ENCODE measurements at regions not wholly inside any gene's neighbourhood (a gene's known extent, or its start where the extent isn't known, plus 50 kb on each side); places are given as distances from the start of the nearest gene placed in this dataset.

- no peak for ATAC-seq
- Histone ChIP-seq H3K4me1 (no peaks in the 10 kb centered on the region), H3K9me3 (peaks cover 0 to 6% (median 0%) of the 10 kb centered on the region in 11 donors), H3K4me3 (no peak overlapping the region), H3K27me3 (peaks cover 0 to 4% (median 0%) of the 10 kb centered on the region in 7 donors), H3K27ac (no peak overlapping the region), H3K36me3 (no peaks in the 10 kb centered on the region)
- no peak for DNase-seq
- WGBS, 2 donors: 87 to 89% methylated on average over 4 of the region's 4 CpGs
- TF ChIP-seq, protein P1, sequence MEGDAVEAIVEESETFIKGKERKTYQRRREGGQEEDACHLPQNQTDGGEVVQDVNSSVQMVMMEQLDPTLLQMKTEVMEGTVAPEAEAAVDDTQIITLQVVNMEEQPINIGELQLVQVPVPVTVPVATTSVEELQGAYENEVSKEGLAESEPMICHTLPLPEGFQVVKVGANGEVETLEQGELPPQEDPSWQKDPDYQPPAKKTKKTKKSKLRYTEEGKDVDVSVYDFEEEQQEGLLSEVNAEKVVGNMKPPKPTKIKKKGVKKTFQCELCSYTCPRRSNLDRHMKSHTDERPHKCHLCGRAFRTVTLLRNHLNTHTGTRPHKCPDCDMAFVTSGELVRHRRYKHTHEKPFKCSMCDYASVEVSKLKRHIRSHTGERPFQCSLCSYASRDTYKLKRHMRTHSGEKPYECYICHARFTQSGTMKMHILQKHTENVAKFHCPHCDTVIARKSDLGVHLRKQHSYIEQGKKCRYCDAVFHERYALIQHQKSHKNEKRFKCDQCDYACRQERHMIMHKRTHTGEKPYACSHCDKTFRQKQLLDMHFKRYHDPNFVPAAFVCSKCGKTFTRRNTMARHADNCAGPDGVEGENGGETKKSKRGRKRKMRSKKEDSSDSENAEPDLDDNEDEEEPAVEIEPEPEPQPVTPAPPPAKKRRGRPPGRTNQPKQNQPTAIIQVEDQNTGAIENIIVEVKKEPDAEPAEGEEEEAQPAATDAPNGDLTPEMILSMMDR (IDR thresholded peaks at IDR 0.05): no peak
- intact Hi-C loops (cut with DNase I): no loop called here
These were observed 80.0 kb upstream of the TRIO start for GRCh38 chr5:14063138-14063537.

- intact Hi-C loops (cut with DNase I): no loop called here
- H3K9me3 ChIP-seq: peaks cover 0 to 6% (median 0%) of the 10 kb centered on the region in 11 donors
- DNase-seq: no peak
- H3K27ac ChIP-seq: no peak overlapping the region
- 75 to 84% methylated on average over 2 of the region's 2 CpGs for WGBS, 2 donors
- no peaks in the 10 kb centered on the region for H3K4me1 ChIP-seq
- no peaks in the 10 kb centered on the region for H3K36me3 ChIP-seq
- ATAC-seq: no peak
- H3K4me3 ChIP-seq: no peak overlapping the region
- TF ChIP-seq, protein P1 (IDR thresholded peaks at IDR 0.05): no peak
- H3K27me3 ChIP-seq: peaks cover 0 to 4% (median 0%) of the 10 kb centered on the region in 7 donors
These were observed 81.0 kb upstream of the TRIO start for GRCh38 chr5:14062178-14062577.

DNA sequence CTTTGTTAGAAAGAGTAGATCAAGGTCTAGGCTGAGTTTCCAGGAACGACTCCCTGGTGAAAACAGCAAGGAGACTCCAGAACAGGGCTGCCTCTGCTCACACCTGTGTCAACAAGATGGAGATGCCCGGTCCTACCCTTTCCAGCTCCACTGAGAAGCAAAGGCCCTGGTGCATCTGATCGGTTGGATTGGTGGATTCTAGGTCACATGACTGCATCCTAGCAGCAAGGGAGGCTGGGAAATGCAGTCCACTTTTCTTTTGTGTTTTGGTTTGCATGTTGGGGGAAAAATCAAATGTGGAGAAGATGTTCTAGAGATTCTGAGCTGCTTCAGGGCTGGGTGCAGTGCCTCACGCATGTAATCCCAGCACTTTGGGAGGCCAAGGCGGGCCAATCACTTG lies 82.0 kb upstream of the TRIO start:
- no peak for ATAC-seq
- no peak overlapping the region for H3K4me3 ChIP-seq
- DNase-seq: no peak
- no peaks in the 10 kb centered on the region for H3K4me1 ChIP-seq
- no peaks in the 10 kb centered on the region for H3K36me3 ChIP-seq
- peaks cover 0 to 6% (median 0%) of the 10 kb centered on the region in 11 donors for H3K9me3 ChIP-seq
- H3K27me3 ChIP-seq: no peaks in the 10 kb centered on the region
- 90 to 91% methylated on average over 5 of the region's 5 CpGs for WGBS, 2 donors
- H3K27ac ChIP-seq: no peak overlapping the region
- TF ChIP-seq, protein P1 (IDR thresholded peaks at IDR 0.05): no peak
- intact Hi-C loops (cut with DNase I): no loop called here

GRCh38 chr5:14060218-14060617 lies 82.9 kb upstream of the TRIO start:
- intact Hi-C loops (cut with DNase I): no loop called here
- Histone ChIP-seq H3K27me3 (no peaks in the 10 kb centered on the region), H3K36me3 (no peaks in the 10 kb centered on the region), H3K4me1 (no peaks in the 10 kb centered on the region), H3K4me3 (no peak overlapping the region), H3K27ac (no peak overlapping the region), H3K9me3 (peaks cover 0 to 6% (median 0%) of the 10 kb centered on the region in 11 donors)
- DNase-seq (no peak), ATAC-seq (no peak)
- 88 to 92% methylated on average over 3 of the region's 3 CpGs for WGBS, 2 donors
- TF ChIP-seq, protein P1 (IDR thresholded peaks at IDR 0.05): no peak

All from heart right ventricle (tissue), 16 donors.